ENCODE measurements at regions not wholly inside any gene's neighbourhood (a gene's known extent, or its start where the extent isn't known, plus 50 kb on each side); places are given as distances from the start of the nearest gene placed in this dataset.

GRCh38 chr6:113287396-113287795, 569.7 kb upstream of the MARCKS start:
- TF ChIP-seq POLR2A (IDR thresholded peaks at IDR 0.05; ENCODE audit: low read length) (no peak), GATA1 (IDR thresholded peaks at IDR 0.05; ENCODE audit: low read depth, low read length) (no peak)
